ENCODE measurements at regions not wholly inside any gene's neighbourhood (a gene's known extent, or its start where the extent isn't known, plus 50 kb on each side); places are given as distances from the start of the nearest gene placed in this dataset.

- DNase-seq = no peak
Measured at GRCh38 chr18:78620326-78620725, 359.3 kb upstream of the SALL3 start.

GRCh38 chr18:78621141-78621755, 358.4 kb upstream of the SALL3 start:
- no peak for DNase-seq

- DNase-seq = no peak
Measured at GRCh38 chr18:78622251-78622906, 357.2 kb upstream of the SALL3 start.

- DNase-seq = no peak
Measured at GRCh38 chr18:78622907-78623541, 356.6 kb upstream of the SALL3 start.

DNA sequence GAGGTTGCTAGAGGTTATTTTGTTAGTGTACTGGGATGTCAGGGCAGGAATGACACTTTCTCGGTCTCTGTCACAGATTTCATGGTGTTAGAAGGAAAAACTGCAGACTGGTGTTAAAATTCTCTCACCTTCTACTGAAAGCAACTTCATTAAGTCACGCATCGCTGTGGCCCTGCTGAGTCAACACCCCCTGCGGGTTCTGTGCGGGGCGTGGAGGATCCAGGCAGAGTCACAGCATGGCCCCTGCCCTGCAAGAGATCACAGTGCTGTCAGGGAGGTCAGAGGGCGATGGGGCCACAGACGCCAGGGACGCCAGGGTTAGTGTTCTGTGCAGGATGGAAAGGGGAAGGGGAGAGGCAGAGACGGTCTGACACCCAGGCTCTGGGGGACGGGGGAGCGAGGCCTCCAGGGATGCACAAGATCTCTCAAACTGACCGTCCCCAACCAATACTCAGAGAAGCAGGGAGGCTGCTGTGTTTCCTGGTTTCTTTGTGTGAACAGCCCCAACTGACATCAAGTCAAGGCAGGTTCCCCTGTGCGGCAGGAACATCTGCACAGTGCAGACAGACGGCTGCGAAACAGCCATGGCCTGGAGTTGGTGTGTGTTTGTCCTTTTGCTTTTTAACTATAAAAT, 354.9 kb upstream of the SALL3 start:
- no peak for DNase-seq

DNA sequence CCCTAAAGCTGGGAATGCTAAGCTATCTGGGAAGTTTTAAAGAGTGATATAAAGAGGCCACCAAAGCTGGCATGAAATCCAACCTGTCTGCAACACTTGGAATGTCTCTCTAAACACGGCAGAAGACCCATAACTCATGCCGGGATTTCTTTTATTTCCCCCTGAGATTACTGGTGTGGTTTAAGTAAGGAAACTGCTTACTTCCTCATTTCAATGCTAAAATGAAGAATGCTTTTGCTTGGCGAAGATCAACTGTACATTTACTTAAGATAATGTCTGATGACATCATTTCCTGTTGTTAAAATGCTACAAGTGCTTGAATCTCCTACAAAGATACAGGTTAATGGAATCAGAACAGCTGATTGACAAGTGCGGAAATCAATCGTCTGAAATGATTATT, 353.8 kb upstream of the SALL3 start:
- no peak for DNase-seq

- DNase-seq = peak; percentile 54
Measured at GRCh38 chr18:78627551-78628346, 351.9 kb upstream of the SALL3 start.

- no peak for DNase-seq
Measured at GRCh38 chr18:78629426-78629825, 350.2 kb upstream of the SALL3 start.

- DNase-seq = no peak
Measured at GRCh38 chr18:78630356-78630755, 349.3 kb upstream of the SALL3 start.

DNA sequence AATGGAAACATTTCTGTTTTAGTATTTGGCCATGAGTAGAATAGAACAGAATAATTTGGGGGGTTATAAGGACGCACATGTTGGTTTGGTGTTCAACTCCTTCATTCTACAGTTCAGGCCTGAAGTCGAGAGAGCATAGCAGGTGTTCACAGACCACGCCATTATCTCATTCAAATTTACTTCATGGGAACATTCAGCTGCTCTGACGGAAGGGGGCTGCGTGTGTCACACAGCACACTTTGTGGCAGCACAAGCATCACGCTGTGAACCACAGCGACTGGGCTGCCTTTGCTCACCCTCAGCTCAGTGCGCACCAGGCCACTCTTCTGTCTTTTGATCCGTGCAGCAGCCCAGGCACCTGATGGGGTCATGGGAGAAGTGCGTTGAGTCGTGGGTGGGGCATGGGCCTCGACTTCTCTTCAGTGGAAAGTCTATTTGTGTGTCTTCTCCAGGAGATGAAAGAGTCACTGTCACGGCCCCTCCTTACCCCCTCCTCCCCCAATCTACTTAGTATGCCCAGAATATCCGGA, 348.6 kb upstream of the SALL3 start:
- DNase-seq = no peak

GRCh38 chr18:78632111-78632541, 347.5 kb upstream of the SALL3 start:
- no peak for DNase-seq

- DNase-seq = no peak
Measured at GRCh38 chr18:78634061-78634696, 345.4 kb upstream of the SALL3 start.

DNA sequence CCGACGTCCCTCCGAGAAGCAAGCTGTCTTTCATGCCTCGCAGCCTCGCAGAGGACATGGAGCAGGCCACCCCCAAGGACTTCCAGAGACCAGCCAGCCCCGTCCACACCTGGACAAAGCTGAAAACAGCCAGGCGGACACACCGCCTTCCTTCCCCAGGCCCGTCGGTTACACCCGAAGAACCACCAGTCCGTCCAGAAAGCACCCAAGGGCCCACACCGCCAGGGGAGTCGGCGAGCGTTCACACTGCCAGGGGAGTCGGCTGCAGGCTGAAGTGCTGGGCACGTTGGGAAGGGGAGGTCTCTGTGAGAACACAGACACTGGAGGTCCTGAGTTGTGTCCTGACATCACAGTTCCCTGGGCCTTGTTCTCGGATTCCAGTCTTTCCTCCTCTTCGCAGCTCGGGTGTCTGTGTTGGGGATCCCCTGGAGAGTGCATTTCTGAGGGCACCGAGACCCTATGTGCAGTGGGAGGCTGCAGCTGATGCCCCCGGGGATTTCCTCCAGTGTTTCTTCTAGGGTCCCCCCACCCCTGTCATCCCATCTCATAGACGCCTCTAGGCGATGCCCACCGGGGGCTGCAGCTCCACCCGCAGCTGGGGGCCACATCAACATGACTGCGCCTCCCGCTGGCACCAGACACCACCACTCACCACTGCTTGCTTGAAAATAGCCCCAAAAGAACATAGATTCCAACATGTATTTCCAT, 344.4 kb upstream of the SALL3 start:
- DNase-seq = no peak

DNA sequence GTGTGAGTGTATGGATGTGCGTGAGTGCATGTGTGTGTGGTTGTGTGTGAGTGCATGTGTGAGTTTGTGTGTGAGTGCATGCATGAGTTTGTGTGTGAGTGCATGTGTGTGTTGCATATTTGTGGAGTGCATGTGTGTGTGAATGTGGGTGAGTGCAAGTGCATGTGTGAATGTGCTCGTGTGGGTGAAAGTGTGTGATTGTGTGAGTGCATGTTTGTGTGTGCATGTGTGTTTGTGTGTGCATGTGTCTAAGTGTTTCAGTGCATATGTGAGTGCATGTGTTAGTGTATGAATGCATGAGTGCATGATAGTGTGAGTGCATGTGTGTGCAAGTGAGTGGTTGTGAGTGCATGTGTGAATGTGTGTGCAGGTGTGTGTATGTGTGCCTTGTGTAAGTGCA, 343.4 kb upstream of the SALL3 start:
- DNase-seq = no peak

GRCh38 chr18:78637442-78638402, 341.9 kb upstream of the SALL3 start:
- DNase-seq = no peak

DNA sequence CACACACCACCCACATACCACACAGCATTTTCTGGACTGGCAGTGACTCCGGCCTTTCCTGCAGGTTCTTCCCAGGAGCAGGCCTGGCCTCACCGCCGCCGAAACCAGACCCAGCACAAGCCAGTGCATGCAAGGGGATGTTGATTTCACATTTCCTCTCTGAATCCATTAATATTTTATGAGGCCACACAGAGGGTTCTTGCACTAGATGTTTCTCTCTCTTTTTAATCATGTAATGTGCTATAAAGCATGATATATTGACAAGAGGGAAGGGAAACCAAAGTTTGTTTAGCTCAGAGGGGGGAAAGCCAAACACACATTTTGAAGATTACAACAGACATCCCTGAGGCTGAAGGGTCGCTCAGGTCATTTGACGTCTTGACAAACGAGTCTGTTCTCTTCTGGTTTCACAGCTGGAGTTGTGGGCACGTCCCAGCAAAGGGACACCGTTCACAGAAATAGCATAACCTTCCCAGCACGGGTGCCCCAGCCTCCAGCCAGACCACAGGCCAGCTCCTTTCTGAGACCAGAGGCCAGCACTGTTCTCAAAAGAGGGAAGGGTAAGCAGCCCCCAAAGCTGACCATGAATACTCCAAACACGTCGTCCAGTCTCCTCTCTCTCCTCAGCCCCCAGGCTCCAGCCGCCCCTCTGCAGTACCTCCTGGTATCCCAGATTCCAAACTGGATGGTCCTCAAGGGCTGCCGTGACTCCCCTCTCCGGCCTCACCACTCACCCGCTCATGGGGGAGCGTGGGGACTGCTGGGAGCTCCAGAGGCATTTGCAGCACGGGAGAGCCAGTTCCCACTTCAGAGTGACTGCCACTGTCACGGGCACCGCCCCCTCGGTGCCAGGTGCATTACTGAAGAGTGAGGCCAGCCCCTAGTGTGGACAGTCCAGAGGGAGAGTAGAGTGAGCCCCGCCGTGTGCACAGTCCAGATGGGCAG, 340.3 kb upstream of the SALL3 start:
- DNase-seq = no peak

GRCh38 chr18:78640246-78640995, 339.2 kb upstream of the SALL3 start:
- no peak for DNase-seq

GRCh38 chr18:78641689-78642231, 337.9 kb upstream of the SALL3 start:
- no peak for DNase-seq

Data from left hindlimb (tissue), 1 donor.